Karpas-422 (cell line): ENCODE measurements at regions not wholly inside any gene's neighbourhood (a gene's known extent, or its start where the extent isn't known, plus 50 kb on each side); places are given as distances from the start of the nearest gene placed in this dataset.
"Not testable (repeated sequence)": the region's sequence is repeated elsewhere in the genome, so short reads cannot be mapped to it uniquely, and the experiment has no call there.

Experiments used
- DNase-seq: peaks from one replicate; pipeline ENCODE4 v3.0.0-alpha.2; 2015
- H2AFZ ChIP-seq: fragments of 200-600 bp; sonication (generic); 2 replicates; pipeline ENCODE4 v1.6.1; 2014; ENCODE audit warnings: antibody characterized with exemption, low read length, mixed read lengths
- H3K27ac ChIP-seq: fragments of 200-600 bp; sonication (generic); 2 replicates; pipeline ENCODE4 v1.5.1; 2014; ENCODE audit warnings: mild to moderate bottlenecking, low read length, moderate library complexity
- H3K27me3 ChIP-seq: fragments of 200-600 bp; sonication (generic); 2 replicates; pipeline ENCODE4 v1.6.1; 2014; ENCODE audit warnings: low read length, mixed read lengths
- H3K36me3 ChIP-seq: fragments of 200-600 bp; sonication (generic); 2 replicates; pipeline ENCODE4 v1.6.1; 2014; ENCODE audit warnings: low read length, mixed read lengths; ENCODE audit not compliant: insufficient read depth
- H3K4me1 ChIP-seq: fragments of 200-600 bp; sonication (generic); 2 replicates; pipeline ENCODE4 v1.6.1; 2014; ENCODE audit warnings: mild to moderate bottlenecking, low read length, mixed read lengths
- H3K4me2 ChIP-seq: fragments of 200-600 bp; sonication (generic); 2 replicates; pipeline ENCODE4 v1.6.1; 2014; ENCODE audit warnings: low read length, low read depth, mild to moderate bottlenecking; ENCODE audit not compliant: poor library complexity, severe bottlenecking
- H3K4me3 ChIP-seq: fragments of 200-600 bp; sonication (generic); 2 replicates; pipeline ENCODE4 v1.5.1; 2014; ENCODE audit warnings: mild to moderate bottlenecking, antibody characterized with exemption, low read length, mixed read lengths
- H3K79me2 ChIP-seq: fragments of 200-600 bp; sonication (generic); 2 replicates; pipeline ENCODE4 v1.6.1; 2014; ENCODE audit warnings: mild to moderate bottlenecking, low read length, mixed read lengths
- H3K9ac ChIP-seq: fragments of 200-600 bp; sonication (generic); 2 replicates; pipeline ENCODE4 v1.6.0; 2014; ENCODE audit warnings: low read length
- H3K9me2 ChIP-seq: fragments of 200-600 bp; sonication (generic), shearing (Covaris generic); replicated peaks from 2 replicates; pipeline ENCODE4 v1.6.0; 2014; ENCODE audit warnings: mild to moderate bottlenecking, low read length, moderate library complexity; ENCODE audit not compliant: insufficient read depth
- H3K9me3 ChIP-seq: fragments of 300-700, 200-600 bp; sonication (generic); 2 replicates; pipeline ENCODE4 v1.6.1; 2014; ENCODE audit warnings: low read length, mixed read lengths
- H4K20me1 ChIP-seq: fragments of 200-600 bp; sonication (generic); 2 replicates; pipeline ENCODE4 v1.6.1; 2014; ENCODE audit warnings: mild to moderate bottlenecking, antibody characterized with exemption, low read length, low read depth; ENCODE audit not compliant: insufficient read depth

- Histone ChIP-seq H3K4me2 (no peak overlapping the region), H3K9me2 (no peaks in the 10 kb centered on the region), H3K9me3 (peaks cover 5% of the 10 kb centered on the region), H3K9ac (no peak overlapping the region), H2AFZ (no peak overlapping the region), H3K36me3 (no peaks in the 10 kb centered on the region), H4K20me1 (no peaks in the 10 kb centered on the region), H3K27ac (no peak overlapping the region), H3K4me1 (no peaks in the 10 kb centered on the region), H3K4me3 (no peak overlapping the region), H3K27me3 (no peaks in the 10 kb centered on the region), H3K79me2 (no peaks in the 10 kb centered on the region)
- DNase-seq: no peak
Observed at GRCh38 chrX:34299451-34299967, 167.4 kb upstream of the FAM47A start.

DNA sequence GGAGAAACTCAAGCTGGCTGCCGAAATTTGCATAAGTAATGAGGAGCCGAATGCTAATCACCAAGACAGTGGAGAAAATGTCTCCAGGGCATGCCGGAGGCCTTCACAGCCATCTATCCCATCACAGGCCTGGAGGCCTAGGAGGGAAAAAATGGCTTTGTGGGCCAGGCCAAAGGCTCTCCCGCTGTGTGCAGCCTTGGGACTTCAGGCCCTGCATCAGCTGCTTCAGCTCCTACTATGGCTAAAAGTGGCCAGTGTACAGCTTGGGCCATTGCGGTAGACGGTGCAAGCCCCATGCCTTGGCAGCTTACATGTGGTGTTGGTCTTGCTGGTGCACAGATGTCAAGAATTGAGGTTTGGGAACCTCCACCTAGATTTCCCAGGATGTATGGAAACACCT lies 162.6 kb upstream of the FAM47A start:
- Histone ChIP-seq H3K4me3 (no peak overlapping the region), H3K9me3 (peaks cover 5% of the 10 kb centered on the region), H3K4me2 (no peak overlapping the region), H3K27me3 (no peaks in the 10 kb centered on the region), H3K79me2 (no peaks in the 10 kb centered on the region), H3K36me3 (no peaks in the 10 kb centered on the region), H3K27ac (no peak overlapping the region), H2AFZ (no peak overlapping the region), H4K20me1 (no peaks in the 10 kb centered on the region), H3K9ac (no peak overlapping the region), H3K4me1 (no peaks in the 10 kb centered on the region), H3K9me2 (no peaks in the 10 kb centered on the region)
- DNase-seq: no peak

- H3K27me3 ChIP-seq: no peaks in the 10 kb centered on the region
- H3K9me3 ChIP-seq: peaks cover 5% of the 10 kb centered on the region; the same call in 1 of the 2 replicates
- no peak overlapping the region for H3K9ac ChIP-seq
- H4K20me1 ChIP-seq: no peaks in the 10 kb centered on the region
- H3K27ac ChIP-seq: no peak overlapping the region
- no peaks in the 10 kb centered on the region for H3K36me3 ChIP-seq
- no peak for DNase-seq
- H3K4me1 ChIP-seq: no peaks in the 10 kb centered on the region
- no peaks in the 10 kb centered on the region for H3K9me2 ChIP-seq
- no peak overlapping the region for H3K4me2 ChIP-seq
- no peak overlapping the region for H3K4me3 ChIP-seq
- no peaks in the 10 kb centered on the region for H3K79me2 ChIP-seq
- H2AFZ ChIP-seq: no peak overlapping the region
Observed at GRCh38 chrX:34288782-34289181, 156.7 kb upstream of the FAM47A start.

DNA sequence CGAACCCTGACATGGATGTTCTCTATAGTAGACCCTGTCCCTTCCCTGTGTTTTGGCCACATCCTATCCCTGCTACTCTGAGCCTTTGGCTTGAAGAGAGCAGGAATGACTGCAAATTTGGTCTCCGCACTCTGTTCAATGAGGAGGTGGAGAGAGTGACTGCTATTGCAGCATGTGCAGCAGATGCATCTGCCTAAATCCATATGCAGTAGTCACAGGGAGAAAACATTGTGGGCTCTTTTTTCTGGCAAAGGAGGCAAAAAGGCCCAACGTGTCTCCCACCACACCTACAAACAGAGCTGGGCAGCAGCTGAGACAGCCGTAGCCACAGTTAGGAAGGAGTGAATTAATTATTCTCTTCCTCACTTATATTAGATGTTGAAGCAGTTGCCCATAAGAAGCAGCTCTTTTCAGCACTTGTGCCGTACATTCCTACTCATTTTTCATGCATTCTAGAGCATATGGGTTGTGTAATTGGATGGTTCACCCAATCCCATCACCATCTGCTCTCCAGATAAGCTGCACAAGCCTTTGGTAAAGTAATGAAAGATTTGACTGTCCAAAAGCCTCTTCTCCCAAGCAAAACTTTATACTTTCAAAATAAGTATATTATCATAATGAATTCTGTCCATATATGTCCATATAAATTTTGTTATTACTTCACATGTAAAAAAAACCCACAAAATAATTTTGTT lies 147.9 kb upstream of the FAM47A start:
- no peaks in the 10 kb centered on the region for H3K4me1 ChIP-seq
- H3K36me3 ChIP-seq: no peaks in the 10 kb centered on the region
- peaks cover 13% of the 10 kb centered on the region; the same call in 1 of the 2 replicates for H3K9me3 ChIP-seq
- H3K9me2 ChIP-seq: no peaks in the 10 kb centered on the region
- DNase-seq: no peak
- no peak overlapping the region for H3K4me2 ChIP-seq
- no peak overlapping the region for H3K27ac ChIP-seq
- no peak overlapping the region for H3K4me3 ChIP-seq
- no peaks in the 10 kb centered on the region for H4K20me1 ChIP-seq
- no peak overlapping the region for H3K9ac ChIP-seq
- no peaks in the 10 kb centered on the region for H3K27me3 ChIP-seq
- H2AFZ ChIP-seq: no peak overlapping the region
- no peaks in the 10 kb centered on the region for H3K79me2 ChIP-seq

DNA sequence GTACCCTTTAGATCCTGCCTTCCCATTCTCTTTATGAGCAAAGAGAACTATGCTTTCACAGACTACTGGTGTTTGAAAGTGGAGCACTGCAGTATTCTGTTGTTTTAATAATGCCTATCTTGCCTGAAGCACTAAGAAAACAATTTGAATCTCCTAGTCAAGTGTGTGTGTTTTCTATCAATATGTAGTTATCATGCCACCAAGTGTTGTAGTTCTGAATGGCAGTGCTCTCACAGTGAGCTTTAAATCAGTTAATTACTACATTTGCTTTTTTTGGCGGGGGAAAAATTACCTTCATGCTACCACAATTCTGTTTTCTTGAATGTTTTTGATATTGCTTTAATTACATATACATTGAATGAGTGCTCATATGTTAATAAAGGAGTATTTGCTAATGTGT lies 143.6 kb upstream of the FAM47A start:
- H3K9me2 ChIP-seq: no peaks in the 10 kb centered on the region
- H2AFZ ChIP-seq: no peak overlapping the region
- no peak overlapping the region for H3K9ac ChIP-seq
- no peaks in the 10 kb centered on the region for H3K27me3 ChIP-seq
- no peaks in the 10 kb centered on the region for H3K36me3 ChIP-seq
- no peak overlapping the region for H3K4me2 ChIP-seq
- H3K4me1 ChIP-seq: no peaks in the 10 kb centered on the region
- no peaks in the 10 kb centered on the region for H3K79me2 ChIP-seq
- H3K9me3 ChIP-seq: peaks cover 16% of the 10 kb centered on the region; the same call in 1 of the 2 replicates
- H3K27ac ChIP-seq: no peak overlapping the region
- no peak for DNase-seq
- no peak overlapping the region for H3K4me3 ChIP-seq
- H4K20me1 ChIP-seq: no peaks in the 10 kb centered on the region

- no peak for DNase-seq
Observed at GRCh38 chrX:34270434-34270833, 138.3 kb upstream of the FAM47A start.

DNA sequence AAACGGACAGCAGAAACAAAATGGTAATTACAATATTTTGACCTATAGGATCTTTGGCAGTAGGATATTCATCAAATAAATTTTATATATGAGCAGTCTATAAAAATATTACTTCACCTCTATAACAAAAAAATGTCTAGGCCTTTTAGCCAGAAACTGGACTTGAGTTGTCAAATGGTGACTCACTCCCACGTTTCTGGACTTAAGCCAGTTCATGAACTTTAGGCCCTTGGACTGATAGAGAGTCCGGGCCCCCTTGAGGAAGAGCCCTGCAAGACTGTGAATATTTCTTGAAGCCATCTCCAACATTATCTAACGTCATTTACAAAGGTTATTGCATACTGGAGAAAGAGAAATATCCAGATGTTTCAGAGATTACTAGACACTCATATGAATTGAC lies 106.8 kb upstream of the FAM47A start:
- peaks cover 39% of the 10 kb centered on the region for H3K9me3 ChIP-seq
- no peak overlapping the region for H3K9ac ChIP-seq
- no peak overlapping the region for H3K4me2 ChIP-seq
- H2AFZ ChIP-seq: no peak overlapping the region
- no peaks in the 10 kb centered on the region for H3K4me1 ChIP-seq
- no peaks in the 10 kb centered on the region for H3K27me3 ChIP-seq
- no peaks in the 10 kb centered on the region for H4K20me1 ChIP-seq
- no peaks in the 10 kb centered on the region for H3K79me2 ChIP-seq
- H3K27ac ChIP-seq: no peak overlapping the region
- no peaks in the 10 kb centered on the region for H3K36me3 ChIP-seq
- H3K4me3 ChIP-seq: no peak overlapping the region
- H3K9me2 ChIP-seq: no peaks in the 10 kb centered on the region
- DNase-seq: no peak

More at GRCh38 chrX:34270434-34270833, 138.3 kb upstream of the FAM47A start:
- H2AFZ ChIP-seq: no peak overlapping the region
- peaks cover 9% of the 10 kb centered on the region; the same call in 1 of the 2 replicates for H3K9me3 ChIP-seq
- H3K4me1 ChIP-seq: no peaks in the 10 kb centered on the region
- no peaks in the 10 kb centered on the region for H3K79me2 ChIP-seq
- H3K27ac ChIP-seq: no peak overlapping the region
- H3K9ac ChIP-seq: no peak overlapping the region
- no peaks in the 10 kb centered on the region for H3K9me2 ChIP-seq
- H3K36me3 ChIP-seq: no peaks in the 10 kb centered on the region
- no peak overlapping the region for H3K4me3 ChIP-seq
- H3K4me2 ChIP-seq: no peak overlapping the region
- no peaks in the 10 kb centered on the region for H3K27me3 ChIP-seq
- H4K20me1 ChIP-seq: no peaks in the 10 kb centered on the region

DNA sequence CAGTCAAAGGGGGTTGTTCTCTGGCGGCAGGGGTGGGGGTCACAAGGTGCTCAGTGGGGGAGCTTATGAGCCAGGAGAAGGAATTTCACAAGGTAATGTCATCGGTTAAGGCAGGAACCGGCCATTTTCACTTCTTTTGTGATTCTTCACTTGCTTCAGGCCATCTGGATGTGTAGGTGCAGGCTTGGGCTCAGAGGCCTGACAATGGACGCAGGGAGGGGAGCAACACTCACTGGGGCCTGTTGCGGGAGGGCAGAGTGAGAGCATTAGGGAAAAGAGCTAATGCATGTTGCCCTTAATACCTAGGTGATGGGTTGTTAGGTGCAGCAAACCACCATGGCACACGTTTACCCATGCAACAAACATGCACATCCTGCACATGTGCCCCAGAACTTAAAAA lies 98.0 kb upstream of the FAM47A start:
- not testable (repeated sequence) for H3K36me3 ChIP-seq, H2AFZ ChIP-seq, H3K4me1 ChIP-seq, H3K9me2 ChIP-seq, H3K4me3 ChIP-seq, H3K79me2 ChIP-seq, DNase-seq, H3K9ac ChIP-seq, H4K20me1 ChIP-seq, H3K27ac ChIP-seq, H3K4me2 ChIP-seq, H3K27me3 ChIP-seq
- peaks cover 13% of the 10 kb centered on the region for H3K9me3 ChIP-seq
